ENCODE measurements at regions not wholly inside any gene's neighbourhood (a gene's known extent, or its start where the extent isn't known, plus 50 kb on each side); places are given as distances from the start of the nearest gene placed in this dataset.

GRCh38 chr1:218558271-218558810 is 213.2 kb downstream of the TGFB2 start:
- H3K79me1 ChIP-seq (ENCODE audit: low read depth, low read length), result no peaks in the 10 kb centered on the region
- POLR2A ChIA-PET (ENCODE audit: partially characterized antibody), result no interaction called here
- no peak overlapping the region for H2BK5ac ChIP-seq (ENCODE audit: low read depth, low read length)
- H4K8ac ChIP-seq (ENCODE audit: extremely low read depth, insufficient read depth, low read length), result no peak overlapping the region
- H3K56ac ChIP-seq (replicated peaks; ENCODE audit: insufficient read length, low read depth, low read length), result no peak overlapping the region
- no peak overlapping the region for H2AK5ac ChIP-seq (ENCODE audit: low read depth, low read length)
- H2BK120ac ChIP-seq (replicated peaks; ENCODE audit: low read depth, low read length), result no peak overlapping the region
- H4K5ac ChIP-seq (ENCODE audit: insufficient read length, low read depth, low read length), result no peak overlapping the region
- 88% methylated on average over 3 of the region's 3 CpGs; no CpG with 5 or more reads in 1 of the 2 experiments for WGBS, 2 experiments (ENCODE audit: extremely low coverage in 1 of 2, insufficient coverage in 1 of 2, insufficient read length in 1 of 2, insufficient replicate concordance in 2 of 2, low coverage in 1 of 2, low lambda C conversion rate in 2 of 2, missing lambda C conversion rate in 1 of 2)
- no peak for DNase-seq (ENCODE audit: low read depth in 1 of 2, low spot score in 2 of 2)
- TF ChIP-seq ZNF274 (IDR thresholded peaks at IDR 0.05; ENCODE audit: borderline replicate concordance, extremely low read depth, low read length) (no peak), TCF12 (IDR thresholded peaks at IDR 0.05; ENCODE audit: low read depth, low read length) (no peak), SIN3A (conservative IDR thresholded peaks at IDR 0.05 in 1 of 2, IDR thresholded peaks at IDR 0.05 in 1 of 2; ENCODE audit: low read depth in 1 of 2, low read length in 2 of 2) (no peak), EGR1 (IDR thresholded peaks at IDR 0.05; ENCODE audit: borderline replicate concordance, low read depth, low read length) (no peak), HDAC6 (IDR thresholded peaks at IDR 0.05; ENCODE audit: low read depth, low read length) (no peak), TEAD4 (IDR thresholded peaks at IDR 0.05; ENCODE audit: low read depth, low read length) (no peak), MAX (IDR thresholded peaks at IDR 0.05) (no peak)
- H4K91ac ChIP-seq (replicated peaks; ENCODE audit: insufficient read length, low read length), result no peak overlapping the region
- H3K23me2 ChIP-seq (ENCODE audit: low read depth, low read length), result no peaks in the 10 kb centered on the region
- no peak overlapping the region for H2BK15ac ChIP-seq (ENCODE audit: low read length)
- no peak overlapping the region for H3K4me3 ChIP-seq (ENCODE audit: extremely low read depth in 1 of 4, insufficient read depth in 2 of 4, low read depth in 3 of 4, low read length in 4 of 4)
- CTCF ChIA-PET (ENCODE audit: partially characterized antibody), result no interaction called here
- H3K9ac ChIP-seq (replicated peaks in 1 of 4; ENCODE audit: extremely low read depth in 1 of 4, low read depth in 3 of 4, low read length in 3 of 4), result no peak overlapping the region
- H3K14ac ChIP-seq (ENCODE audit: insufficient read length), result no peak overlapping the region
- H3K4ac ChIP-seq (replicated peaks; ENCODE audit: insufficient read length, low read depth, low read length), result no peak overlapping the region
- FAIRE-seq, result no peak
- H2AFZ ChIP-seq (ENCODE audit: low read length), result no peak overlapping the region
- no peak overlapping the region for H2BK12ac ChIP-seq (ENCODE audit: low read depth, low read length)
- H3K4me2 ChIP-seq (ENCODE audit: insufficient read depth in 1 of 2, low read depth in 2 of 2, low read length in 2 of 2), result no peak overlapping the region
- H3K4me1 ChIP-seq (replicated peaks in 1 of 4; ENCODE audit: control insufficient read depth in 3 of 4, insufficient read depth in 4 of 4, low read length in 3 of 4), result 0 out of 7 replicates have a peak, but pooled peaks cover 0 to 3% (median 0%) of the 10 kb centered on the region in 4 experiments
- no peak overlapping the region for H3K23ac ChIP-seq (ENCODE audit: insufficient read length)
- H3K27ac ChIP-seq (ENCODE audit: low read depth, low read length), result no peak overlapping the region
- H3K18ac ChIP-seq (ENCODE audit: extremely low read depth, low read length), result no peak overlapping the region
- H3K27me3 ChIP-seq (replicated peaks in 1 of 4; ENCODE audit: control insufficient read depth in 3 of 4, extremely low read depth in 1 of 4, insufficient read depth in 3 of 4, low read length in 3 of 4), result peaks cover 0 to 1% (median 0%) of the 10 kb centered on the region in 4 experiments; a peak in 1 of 7 replicates
- H2BK20ac ChIP-seq (ENCODE audit: low read length), result no peak overlapping the region
- no peaks in the 10 kb centered on the region for H4K20me1 ChIP-seq (replicated peaks in 1 of 2; ENCODE audit: control insufficient read depth in 1 of 2, insufficient read depth in 2 of 2, low read length in 2 of 2)
- H3K79me2 ChIP-seq (ENCODE audit: control insufficient read depth in 1 of 2, insufficient read depth in 2 of 2, low read length in 2 of 2), result no peaks in the 10 kb centered on the region
- H3K9me3 ChIP-seq (ENCODE audit: insufficient read depth in 2 of 2, low read depth in 1 of 2, low read length in 1 of 2), result no peaks in the 10 kb centered on the region
- H3K36me3 ChIP-seq (ENCODE audit: control insufficient read depth in 2 of 4, insufficient read depth in 4 of 4, low read length in 3 of 4), result no peaks in the 10 kb centered on the region
